ENCODE measurements at regions not wholly inside any gene's neighbourhood (a gene's known extent, or its start where the extent isn't known, plus 50 kb on each side); places are given as distances from the start of the nearest gene placed in this dataset.
"Not testable (repeated sequence)": the region's sequence is repeated elsewhere in the genome, so short reads cannot be mapped to it uniquely, and the experiment has no call there.

GRCh38 chr1:143839182-143839581 is 132.6 kb downstream of the FAM72C start:
- not testable (repeated sequence) for DNase-seq

- not testable (repeated sequence) for DNase-seq
Measured at GRCh38 chr1:143838598-143838929, 133.2 kb downstream of the FAM72C start.

- not testable (repeated sequence) for DNase-seq
Measured at GRCh38 chr1:143837924-143838597, 133.7 kb downstream of the FAM72C start.

DNA sequence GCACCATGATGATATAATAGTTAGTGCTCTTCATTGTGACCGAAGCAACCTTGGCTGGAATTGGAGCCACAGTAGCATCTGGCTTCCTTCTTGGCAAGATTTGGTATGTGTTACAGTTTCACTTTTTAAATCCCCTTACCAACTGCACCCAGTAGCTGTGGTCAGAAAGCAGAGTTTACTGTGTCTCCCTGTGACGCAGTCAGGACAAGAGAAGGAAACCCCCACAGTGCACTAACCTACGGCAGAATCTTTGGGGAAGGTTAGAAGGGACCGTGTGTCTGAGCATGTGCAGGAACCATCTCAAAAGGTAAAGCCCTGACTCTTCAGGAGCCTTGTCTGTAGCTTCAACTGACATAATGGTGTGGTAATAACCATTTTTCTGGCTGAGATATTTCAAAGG is 138.4 kb downstream of the FAM72C start:
- DNase-seq, result not testable (repeated sequence)

DNA sequence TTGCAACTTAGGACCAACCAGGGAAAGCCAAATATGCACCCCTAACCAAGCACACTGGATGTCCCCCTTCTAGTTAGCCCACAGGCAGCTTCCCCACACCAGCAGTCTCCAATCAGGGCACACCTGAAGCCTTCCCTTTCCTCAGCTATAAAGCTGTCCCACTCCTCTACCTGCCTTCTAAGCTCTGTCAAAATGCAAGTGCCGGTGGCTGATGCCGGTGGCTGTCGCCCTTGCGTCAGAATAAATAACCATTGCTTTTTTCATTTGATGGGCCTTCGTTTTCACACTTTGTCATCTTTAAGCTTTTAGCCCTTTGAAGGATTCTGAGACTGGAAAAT is 139.4 kb downstream of the FAM72C start:
- not testable (repeated sequence) for DNase-seq

- not testable (repeated sequence) for DNase-seq
Measured at GRCh38 chr1:143831479-143832378, 140.1 kb downstream of the FAM72C start.

GRCh38 chr1:143826162-143826561 is 145.6 kb downstream of the FAM72C start:
- not testable (repeated sequence) for DNase-seq

DNA sequence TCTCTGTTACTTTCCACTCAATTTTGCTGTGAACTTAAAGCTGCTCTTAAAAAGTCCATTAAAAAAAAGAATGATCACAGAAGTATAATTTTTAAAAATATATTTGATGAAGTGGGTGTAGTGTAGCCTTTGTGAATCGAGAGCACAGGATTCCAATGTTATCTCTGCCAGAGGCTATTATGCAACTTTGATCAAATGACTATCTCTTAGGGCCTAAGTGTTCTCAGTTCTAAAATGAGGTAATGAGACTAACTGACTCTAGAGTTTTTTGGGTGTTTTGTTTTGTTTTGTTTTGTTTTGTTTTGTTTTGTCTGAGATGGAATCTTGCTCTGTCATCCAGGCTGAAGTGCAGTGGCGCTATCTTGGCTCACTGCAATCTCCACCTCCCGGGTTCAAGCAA is 147.5 kb downstream of the FAM72C start:
- not testable (repeated sequence) for DNase-seq

- DNase-seq, result not testable (repeated sequence)
Measured at GRCh38 chr1:143820058-143820457, 151.7 kb downstream of the FAM72C start.

DNA sequence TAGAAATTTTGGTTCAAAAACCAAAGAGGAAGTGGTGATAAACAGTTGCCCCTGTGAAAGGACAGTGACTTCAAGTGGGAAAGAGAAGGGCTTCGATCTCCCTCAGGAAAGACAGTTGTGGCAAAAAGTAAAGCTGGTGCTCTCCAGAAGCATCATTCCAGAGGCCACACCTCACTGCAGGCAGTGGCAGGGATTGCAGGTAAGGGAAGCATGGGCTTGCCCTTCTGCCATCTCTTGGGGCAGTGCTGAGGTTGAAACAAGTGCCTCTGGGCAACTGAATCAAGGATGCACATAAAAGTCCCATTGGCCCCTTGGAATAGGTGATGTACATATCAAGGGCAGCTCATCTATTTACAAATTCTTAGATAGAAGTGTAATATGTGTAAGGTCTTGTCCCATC is 155.4 kb downstream of the FAM72C start:
- not testable (repeated sequence) for DNase-seq

GRCh38 chr1:143805374-143805773 is 166.4 kb downstream of the FAM72C start:
- not testable (repeated sequence) for DNase-seq

DNA sequence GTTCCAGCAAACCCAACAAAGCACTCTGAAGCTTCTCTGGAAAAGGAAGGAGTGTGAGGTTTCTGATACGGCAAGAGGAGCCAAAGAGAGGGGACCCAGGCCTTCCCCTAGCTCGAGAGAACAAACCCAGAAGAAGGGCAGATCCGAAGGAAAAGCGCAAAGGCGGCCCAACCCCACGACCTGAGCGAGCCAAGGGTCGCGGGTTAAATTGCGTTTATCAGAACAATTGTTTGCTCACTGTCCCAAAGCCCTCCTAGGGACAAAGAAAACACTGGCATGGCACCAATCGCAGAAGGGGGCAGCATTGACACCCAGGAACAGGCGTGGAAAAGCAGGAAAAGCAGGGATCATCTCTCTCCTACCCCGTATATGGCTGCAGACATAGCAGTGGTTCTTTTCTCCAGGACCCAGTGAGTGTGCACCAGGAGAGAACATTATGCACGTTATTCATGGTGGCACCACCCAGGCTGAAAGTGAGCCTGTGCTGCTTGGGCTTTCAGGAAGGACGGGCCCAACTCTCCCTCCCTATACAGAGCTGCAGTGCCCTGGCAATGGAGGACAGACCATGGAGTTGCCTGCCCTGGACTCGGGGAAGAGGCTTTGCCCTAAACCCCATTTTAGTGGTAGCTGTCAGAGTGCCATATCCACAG is 167.0 kb downstream of the FAM72C start:
- DNase-seq, result not testable (repeated sequence)

GRCh38 chr1:143803927-143804411 is 167.8 kb downstream of the FAM72C start:
- DNase-seq, result not testable (repeated sequence)

GRCh38 chr1:143803095-143803494 is 168.7 kb downstream of the FAM72C start:
- DNase-seq, result not testable (repeated sequence)

GRCh38 chr1:143799568-143800187 is 172.1 kb downstream of the FAM72C start:
- not testable (repeated sequence) for DNase-seq

- not testable (repeated sequence) for DNase-seq
Measured at GRCh38 chr1:143796369-143796768, 175.4 kb downstream of the FAM72C start.

GRCh38 chr1:143792047-143792937 is 179.5 kb downstream of the FAM72C start:
- DNase-seq, result not testable (repeated sequence)

DNA sequence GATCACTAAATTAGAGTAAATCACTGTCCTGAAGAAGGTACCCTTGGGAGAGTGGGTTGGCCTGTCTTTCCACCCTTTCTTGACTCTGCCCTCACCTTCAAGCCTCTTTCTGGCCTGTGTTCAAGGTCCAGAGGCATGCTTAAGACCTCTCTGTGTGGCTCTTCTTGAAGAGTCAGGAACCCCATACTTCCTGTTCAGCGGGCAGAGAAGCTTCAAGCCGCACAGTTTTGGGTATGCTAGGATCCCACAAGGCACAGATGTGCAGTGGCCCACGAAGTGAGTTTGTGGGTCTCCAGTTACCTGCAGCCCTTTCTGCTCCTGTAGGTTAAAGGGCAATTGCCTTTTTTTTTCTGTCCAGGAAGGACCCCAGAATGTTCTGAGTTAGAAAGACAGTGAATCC is 185.4 kb downstream of the FAM72C start:
- DNase-seq, result not testable (repeated sequence)

DNA sequence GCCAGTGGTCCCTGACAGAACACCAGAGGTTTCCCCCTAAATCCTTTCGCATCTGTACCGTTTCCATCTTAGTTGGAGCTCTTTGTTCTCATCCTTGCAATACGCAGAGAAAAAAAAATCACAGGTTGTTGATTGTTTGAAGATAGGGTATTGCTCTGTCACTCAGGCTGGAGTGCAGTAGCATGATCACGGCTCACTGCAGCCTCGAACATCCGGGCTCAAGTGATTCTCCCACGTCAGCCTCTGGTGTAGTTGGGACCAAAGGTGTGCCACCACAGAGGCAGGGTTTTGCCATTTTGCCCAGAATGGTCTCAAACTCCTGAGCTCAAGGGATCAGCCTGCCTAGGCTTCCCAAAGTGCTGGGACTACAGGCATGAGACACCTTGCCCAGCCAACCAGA is 185.9 kb downstream of the FAM72C start:
- not testable (repeated sequence) for DNase-seq

- not testable (repeated sequence) for DNase-seq
Measured at GRCh38 chr1:143784239-143784882, 187.4 kb downstream of the FAM72C start.

GRCh38 chr1:143778178-143778577 is 193.6 kb downstream of the FAM72C start:
- not testable (repeated sequence) for DNase-seq

Measured in NCI-H1105 treated with DMSO at 0.1 percent for 48 hours (cell line).